ENCODE measurements at regions not wholly inside any gene's neighbourhood (a gene's known extent, or its start where the extent isn't known, plus 50 kb on each side); places are given as distances from the start of the nearest gene placed in this dataset.

- Histone ChIP-seq H3K79me2 (ENCODE audit: insufficient read depth, low read length) (no peaks in the 10 kb centered on the region), H3K9me3 (ENCODE audit: low read length) (no peaks in the 10 kb centered on the region), H3K27me3 (ENCODE audit: control insufficient read depth in 1 of 2, insufficient read depth in 2 of 2, low read length in 2 of 2) (no peaks in the 10 kb centered on the region; a peak in 1 of 5 replicates), H3K4me3 (replicated peaks in 1 of 3; ENCODE audit: insufficient read depth in 1 of 3, low read depth in 2 of 3, low read length in 3 of 3) (no peak overlapping the region), H3K4me2 (ENCODE audit: low read depth, low read length) (no peak overlapping the region), H3K36me3 (replicated peaks in 1 of 2; ENCODE audit: control insufficient read depth in 1 of 2, insufficient read depth in 2 of 2, low read length in 2 of 2) (no peaks in the 10 kb centered on the region), H4K20me1 (ENCODE audit: insufficient read depth, low read length) (no peaks in the 10 kb centered on the region), H3K27ac (ENCODE audit: extremely low read length, insufficient read depth, low read length) (no peak overlapping the region), H2AFZ (ENCODE audit: low read length) (no peak overlapping the region), H3K4me1 (ENCODE audit: insufficient read depth, low read length) (0 out of 2 replicates have a peak, but pooled peaks cover 7% of the 10 kb centered on the region), H3K9ac (ENCODE audit: insufficient read depth, low read depth, low read length) (no peak overlapping the region)
- intact Hi-C loops (cut with micrococcal nuclease; ENCODE audit: unreplicated experiment), result loop anchor here (1.0 kb wide), 1 partner anchor 39 kb away; no protein-coding TSS in a partner anchor
- in situ Hi-C loops (cut with HindIII; ENCODE audit: extremely low pct_ligation_motif_present, low pct_unique_long_range_greater_than_20kb), result no loop called here
- CTCF ChIA-PET (ENCODE audit: low intra/inter-chr PET ratio, low total read pairs), result no interaction called here
- POLR2A ChIA-PET, result no interaction called here
- WGBS (ENCODE audit: low lambda C conversion rate), result 41% methylated on average over 1 of the region's 1 CpG
- DNase-seq (ENCODE audit: low spot score) (no peak), FAIRE-seq (no peak), ATAC-seq (no peak)
- TF ChIP-seq SMAD1 (CRISPR knock-in tag; IDR thresholded peaks at IDR 0.05; ENCODE audit: borderline replicate concordance, low read depth), result no peak
- no peak for TF ChIP-seq CERS6 (CRISPR knock-in tag; IDR thresholded peaks at IDR 0.05)
- TF ChIP-seq ZNF609 (CRISPR knock-in tag; IDR thresholded peaks at IDR 0.05; ENCODE audit: borderline replicate concordance), result no peak
- TF ChIP-seq PAWR (CRISPR knock-in tag; IDR thresholded peaks at IDR 0.05; ENCODE audit: borderline replicate concordance), result no peak
- no peak for TF ChIP-seq ZNF572 (CRISPR knock-in tag; IDR thresholded peaks at IDR 0.05)
- no peak for TF ChIP-seq SRF (IDR thresholded peaks at IDR 0.05; ENCODE audit: low read depth, low read length)
- TF ChIP-seq TRIM22 (IDR thresholded peaks at IDR 0.05), result no peak
- BruUV-seq (replicated peaks), result no TSS peak
Observed at GRCh38 chr3:31404871-31405270, 127.9 kb upstream of the STT3B start.

Measured in HepG2 (cell line).